Gastroesophageal sphincter (tissue), 3 donors: ENCODE measurements at regions not wholly inside any gene's neighbourhood (a gene's known extent, or its start where the extent isn't known, plus 50 kb on each side); places are given as distances from the start of the nearest gene placed in this dataset.

Experiments
- POLR2A ChIP-seq, 2 donors: fragments of 450-650 bp; IDR thresholded peaks; one replicate each; pipeline ENCODE4 v1.6.1; 2017; ENCODE audit warnings: antibody characterized with exemption in 2 of 2, mild to moderate bottlenecking in 2 of 2, moderate library complexity in 1 of 2
- POLR2AphosphoS5 ChIP-seq: sonication (generic); formaldehyde crosslinking; IDR thresholded peaks from one replicate; pipeline ENCODE4 v1.6.1; 2017; ENCODE audit warnings: antibody characterized with exemption
- TF ChIP-seq, protein P1 (sequence below), 4 experiments: fragments of 200-600 bp in 2 of 4; fragments of 450-650 bp in 2 of 4; sonication (generic) in 1 of 4; IDR thresholded peaks; one replicate each; pipeline ENCODE4 v1.5.1; 2017 to 2019; ENCODE audit warnings: antibody characterized with exemption in 4 of 4, mild to moderate bottlenecking in 2 of 4, moderate library complexity in 2 of 4

DNA sequence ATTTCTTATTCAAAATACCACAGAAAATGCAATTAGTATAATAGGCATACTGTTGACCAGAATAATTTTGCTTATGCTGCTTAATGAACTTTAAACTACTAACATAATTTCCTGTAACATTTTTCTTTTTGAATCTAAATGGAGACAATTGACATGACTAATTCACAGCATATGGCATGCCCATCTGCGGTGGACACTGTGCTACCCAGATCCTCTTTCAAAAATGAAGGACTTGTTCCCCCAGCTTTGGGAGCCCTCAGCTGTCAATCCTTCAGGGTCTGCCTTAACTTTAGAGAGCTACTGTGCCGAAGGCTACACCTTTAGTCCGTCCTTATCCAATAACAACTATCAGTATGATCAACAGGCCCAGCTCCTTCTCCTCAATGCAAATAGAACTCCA, 789.0 kb downstream of the PLA2G4A start:
- TF ChIP-seq, protein P1, sequence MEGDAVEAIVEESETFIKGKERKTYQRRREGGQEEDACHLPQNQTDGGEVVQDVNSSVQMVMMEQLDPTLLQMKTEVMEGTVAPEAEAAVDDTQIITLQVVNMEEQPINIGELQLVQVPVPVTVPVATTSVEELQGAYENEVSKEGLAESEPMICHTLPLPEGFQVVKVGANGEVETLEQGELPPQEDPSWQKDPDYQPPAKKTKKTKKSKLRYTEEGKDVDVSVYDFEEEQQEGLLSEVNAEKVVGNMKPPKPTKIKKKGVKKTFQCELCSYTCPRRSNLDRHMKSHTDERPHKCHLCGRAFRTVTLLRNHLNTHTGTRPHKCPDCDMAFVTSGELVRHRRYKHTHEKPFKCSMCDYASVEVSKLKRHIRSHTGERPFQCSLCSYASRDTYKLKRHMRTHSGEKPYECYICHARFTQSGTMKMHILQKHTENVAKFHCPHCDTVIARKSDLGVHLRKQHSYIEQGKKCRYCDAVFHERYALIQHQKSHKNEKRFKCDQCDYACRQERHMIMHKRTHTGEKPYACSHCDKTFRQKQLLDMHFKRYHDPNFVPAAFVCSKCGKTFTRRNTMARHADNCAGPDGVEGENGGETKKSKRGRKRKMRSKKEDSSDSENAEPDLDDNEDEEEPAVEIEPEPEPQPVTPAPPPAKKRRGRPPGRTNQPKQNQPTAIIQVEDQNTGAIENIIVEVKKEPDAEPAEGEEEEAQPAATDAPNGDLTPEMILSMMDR (IDR thresholded peaks at IDR 0.05): no peak
- TF ChIP-seq POLR2A (IDR thresholded peaks at IDR 0.05): no peak
- no peak for TF ChIP-seq POLR2AphosphoS5
